GM10266 (cell line): ENCODE measurements at regions not wholly inside any gene's neighbourhood (a gene's known extent, or its start where the extent isn't known, plus 50 kb on each side); places are given as distances from the start of the nearest gene placed in this dataset.

Source experiments
- DNase-seq: peaks from one replicate; pipeline ENCODE4 v3.0.0; 2012; ENCODE audit errors: extremely low spot score
- CTCF ChIP-seq: IDR thresholded peaks from 2 replicates; pipeline ENCODE4 v1.5.1; 2012; ENCODE audit warnings: mild to moderate bottlenecking, low read depth; ENCODE audit not compliant: control insufficient read depth, insufficient read depth; ENCODE audit errors: missing control alignments

- no peak for DNase-seq
- TF ChIP-seq CTCF = no peak
Observed at GRCh38 chr20:52631469-52631868, 340.7 kb upstream of the TSHZ2 start.

GRCh38 chr20:52630138-52630537, 342.0 kb upstream of the TSHZ2 start:
- no peak for TF ChIP-seq CTCF
- no peak for DNase-seq

GRCh38 chr20:52624281-52624680, 347.9 kb upstream of the TSHZ2 start:
- TF ChIP-seq CTCF = no peak
- DNase-seq = no peak

GRCh38 chr20:52622081-52622480, 350.1 kb upstream of the TSHZ2 start:
- DNase-seq = no peak

GRCh38 chr20:52621401-52621800, 350.8 kb upstream of the TSHZ2 start:
- no peak for DNase-seq
- TF ChIP-seq CTCF = no peak

More at GRCh38 chr20:52622081-52622480, 350.1 kb upstream of the TSHZ2 start:
- no peak for TF ChIP-seq CTCF

- DNase-seq = no peak
Observed at GRCh38 chr20:52619671-52620070, 352.5 kb upstream of the TSHZ2 start.

GRCh38 chr20:52619101-52619500, 353.1 kb upstream of the TSHZ2 start:
- TF ChIP-seq CTCF = no peak
- DNase-seq = no peak

More at GRCh38 chr20:52619671-52620070, 352.5 kb upstream of the TSHZ2 start:
- TF ChIP-seq CTCF = no peak
